ENCODE measurements at regions not wholly inside any gene's neighbourhood (a gene's known extent, or its start where the extent isn't known, plus 50 kb on each side); places are given as distances from the start of the nearest gene placed in this dataset.
"Not testable (repeated sequence)": the region's sequence is repeated elsewhere in the genome, so short reads cannot be mapped to it uniquely, and the experiment has no call there.

DNA sequence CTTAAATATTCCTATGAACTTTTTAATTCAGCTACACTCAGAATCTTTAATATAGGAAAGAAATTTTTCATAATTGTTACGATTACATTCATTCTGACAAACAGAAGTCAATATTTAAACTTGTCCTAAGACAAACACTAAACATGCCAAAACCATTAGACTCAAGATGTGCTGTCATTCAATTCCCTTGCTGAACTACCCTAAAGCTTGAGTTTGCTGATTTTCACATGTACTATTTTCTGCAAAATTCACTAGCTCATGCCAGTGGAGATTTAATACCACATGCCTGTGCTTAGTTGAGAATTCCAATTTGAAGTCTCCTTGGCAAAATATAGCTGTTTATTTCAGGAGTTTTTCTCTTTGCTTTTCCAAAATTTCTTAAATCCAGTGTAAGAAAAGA lies 448.0 kb downstream of the COL12A1 start:
- DNase-seq: no peak

DNA sequence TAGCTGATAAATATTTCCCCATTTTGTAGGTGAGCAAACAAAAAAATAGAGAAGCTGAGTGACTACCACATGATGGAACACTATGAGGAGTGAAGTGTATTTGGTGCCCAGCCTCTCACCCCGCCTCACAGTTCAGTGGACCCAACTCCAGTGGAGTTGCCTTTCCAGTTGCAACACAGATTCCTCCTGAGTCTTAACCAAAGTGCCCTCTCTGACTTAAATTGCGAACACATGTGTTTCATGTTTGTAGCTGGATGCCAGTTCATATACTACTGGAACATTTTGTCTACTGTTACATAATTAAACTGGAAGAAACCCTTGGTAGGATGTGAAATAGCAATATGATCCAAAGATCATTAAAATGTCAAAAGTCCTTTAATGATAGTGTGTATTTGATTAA lies 448.9 kb downstream of the COL12A1 start:
- DNase-seq: no peak

DNA sequence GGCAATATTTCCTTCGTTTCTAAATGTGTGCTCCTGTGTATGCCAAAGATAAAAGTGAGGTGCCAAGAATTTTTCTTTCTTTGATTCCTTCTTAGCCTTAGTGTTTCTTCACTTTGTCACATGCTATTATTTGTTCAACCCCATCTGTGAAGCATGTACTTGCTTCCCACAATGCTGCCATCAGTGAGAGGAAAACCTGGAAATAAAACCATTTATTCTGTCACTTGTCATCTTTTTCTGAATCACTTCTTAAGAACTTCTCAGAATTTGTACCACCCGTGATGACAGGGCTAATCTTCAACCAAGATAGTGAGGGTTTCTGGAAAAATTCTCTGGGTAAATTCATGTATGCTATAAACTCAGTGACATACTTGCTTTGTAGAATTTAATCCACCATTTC lies 450.1 kb downstream of the COL12A1 start:
- DNase-seq: no peak

DNA sequence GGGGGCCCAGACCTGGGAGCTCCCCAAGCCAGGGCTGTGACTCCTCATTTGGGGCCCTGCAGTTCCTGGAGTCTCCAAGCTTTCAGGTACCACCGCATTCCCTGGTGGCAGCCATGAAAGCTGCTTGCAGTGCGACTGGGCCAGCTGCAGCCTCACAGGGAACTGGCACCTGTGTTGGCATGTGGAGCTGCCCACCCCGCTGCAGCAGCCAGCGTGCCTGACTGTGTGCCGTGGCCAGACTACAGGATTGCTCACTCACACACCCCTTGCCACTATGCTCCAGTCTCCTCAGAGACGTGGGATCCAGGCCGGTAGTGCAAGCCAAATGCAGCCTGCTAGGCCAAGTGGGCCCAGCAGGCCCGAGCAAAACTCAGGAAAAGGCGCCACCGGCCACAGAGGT lies 450.7 kb downstream of the COL12A1 start:
- no peak for DNase-seq

DNA sequence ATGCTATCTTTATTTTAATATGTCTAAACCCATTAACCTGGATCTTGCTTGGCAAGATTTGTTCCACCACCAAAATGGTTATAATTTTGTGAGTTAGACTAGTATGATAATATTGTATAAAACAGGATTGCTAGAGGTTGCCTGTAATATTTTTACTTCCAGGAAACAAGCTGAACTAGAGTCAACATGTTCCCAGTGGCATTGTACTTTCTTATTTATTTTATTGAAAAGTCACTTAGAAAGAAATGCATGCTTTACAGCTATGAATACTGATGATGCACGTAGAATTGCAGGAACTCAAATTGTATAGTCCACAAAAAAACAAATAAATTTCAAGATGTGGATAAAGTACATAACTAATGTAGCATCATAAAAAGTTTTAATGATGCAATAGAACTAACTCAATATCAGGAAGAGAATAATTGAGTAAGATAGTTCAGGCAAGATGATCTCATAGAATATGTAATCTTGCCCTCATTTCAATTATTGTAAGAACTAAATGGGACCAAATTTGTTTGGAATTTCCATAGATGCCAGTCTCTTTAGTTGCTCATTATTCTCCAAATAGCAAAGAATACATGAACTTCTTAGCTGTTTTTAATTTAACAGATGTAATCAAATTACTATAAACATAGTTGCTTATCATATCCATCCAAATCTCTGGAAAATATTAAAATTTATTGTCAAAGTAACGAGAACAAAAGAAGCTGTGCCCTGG lies 451.8 kb downstream of the COL12A1 start:
- DNase-seq: no peak

DNA sequence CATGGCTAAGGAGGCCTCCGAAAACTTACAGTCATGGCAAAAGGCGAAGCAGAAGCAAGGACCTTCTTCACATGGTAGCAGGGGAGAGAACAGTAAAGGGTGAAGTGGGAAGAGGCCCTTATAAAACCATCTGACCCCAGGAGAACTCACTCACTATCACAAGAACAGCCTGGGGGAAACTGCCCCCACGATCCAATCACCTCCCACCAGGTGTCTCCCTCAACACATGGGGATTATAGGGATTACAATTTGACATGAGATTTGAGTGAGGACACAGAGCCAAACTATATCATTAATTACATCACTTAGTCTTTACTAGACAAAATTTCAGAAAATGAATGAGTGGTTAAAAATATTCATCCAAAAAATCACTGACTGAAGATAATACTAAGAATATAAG lies 453.6 kb downstream of the COL12A1 start:
- no peak for DNase-seq

DNA sequence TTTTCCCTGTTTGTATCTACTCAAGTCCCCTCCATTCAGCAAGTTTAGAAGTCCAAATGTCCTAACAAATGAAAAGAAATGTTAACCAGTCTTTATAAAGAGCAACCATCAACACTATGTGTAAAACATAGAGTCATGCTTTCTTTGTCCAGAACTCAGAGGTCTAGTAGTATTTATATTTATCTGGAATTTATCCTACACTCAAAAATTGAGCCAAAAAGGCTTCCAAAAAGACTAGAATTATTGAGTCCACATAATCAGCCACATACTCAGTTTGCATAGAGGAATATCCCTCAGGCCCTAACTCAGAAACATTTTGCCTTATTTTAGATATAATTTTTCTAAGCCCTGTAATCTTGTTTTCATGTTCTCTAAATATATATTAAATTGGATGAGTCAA lies 455.0 kb downstream of the COL12A1 start:
- DNase-seq: no peak

DNA sequence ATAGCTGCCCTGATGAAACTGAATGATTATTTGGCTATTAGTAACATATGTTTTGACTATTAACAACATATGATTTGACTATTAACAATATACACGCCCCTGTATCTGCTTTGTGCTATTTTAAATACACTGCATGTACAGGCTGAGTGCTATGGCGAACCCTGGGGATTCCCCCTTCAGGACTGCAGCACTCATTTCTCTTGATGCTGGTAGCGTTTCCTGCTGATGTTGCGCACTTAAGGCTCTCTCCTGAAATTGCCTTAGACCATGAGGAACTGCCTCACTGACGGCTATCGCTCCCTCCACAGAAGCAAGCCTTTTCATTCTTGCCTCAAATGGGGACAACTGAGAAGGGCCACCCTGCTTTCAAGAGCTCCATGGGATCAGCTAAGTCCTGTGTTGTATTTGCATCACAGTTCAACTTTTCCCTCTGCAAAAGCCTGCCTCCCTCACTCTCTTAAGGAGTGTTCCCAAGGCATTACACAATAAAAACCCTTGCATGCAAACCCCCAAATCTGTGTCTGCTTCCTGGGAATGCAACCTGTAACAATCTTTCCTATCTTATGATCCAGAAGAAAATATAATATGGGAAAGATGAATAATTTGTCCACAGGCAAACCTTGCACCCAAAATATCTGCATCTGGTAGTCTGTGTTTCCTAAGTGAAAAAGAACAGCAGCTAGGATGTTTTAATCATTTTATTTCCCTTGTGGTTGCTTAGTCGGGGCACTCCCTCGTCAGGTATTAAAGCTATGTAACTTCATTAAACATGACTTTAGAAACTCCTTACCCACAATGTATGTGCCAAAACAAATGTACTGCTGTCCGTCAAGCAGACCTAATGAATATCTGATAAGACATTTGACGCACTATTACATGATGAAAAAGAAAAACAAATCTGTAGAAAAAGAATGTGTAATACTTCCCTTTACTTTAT lies 456.4 kb downstream of the COL12A1 start:
- no peak for DNase-seq

DNA sequence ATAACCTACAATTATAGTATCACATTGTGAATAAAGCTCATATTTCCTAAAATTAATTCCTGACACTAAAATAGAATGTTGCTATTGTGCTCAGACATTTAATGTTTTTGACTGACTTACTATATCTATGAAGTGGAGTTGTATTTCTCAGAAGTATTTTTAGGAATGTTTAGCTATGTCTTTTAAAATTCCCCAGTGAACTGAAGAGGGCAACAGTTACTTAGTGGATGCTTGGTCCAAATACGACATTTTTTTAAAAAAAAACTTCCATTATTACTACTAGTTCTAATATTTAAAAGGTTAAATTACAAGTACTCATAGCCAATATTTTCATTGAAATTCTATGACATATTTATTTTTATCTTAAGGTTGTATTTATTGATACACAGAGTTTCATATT lies 460.2 kb downstream of the COL12A1 start:
- no peak for DNase-seq

DNA sequence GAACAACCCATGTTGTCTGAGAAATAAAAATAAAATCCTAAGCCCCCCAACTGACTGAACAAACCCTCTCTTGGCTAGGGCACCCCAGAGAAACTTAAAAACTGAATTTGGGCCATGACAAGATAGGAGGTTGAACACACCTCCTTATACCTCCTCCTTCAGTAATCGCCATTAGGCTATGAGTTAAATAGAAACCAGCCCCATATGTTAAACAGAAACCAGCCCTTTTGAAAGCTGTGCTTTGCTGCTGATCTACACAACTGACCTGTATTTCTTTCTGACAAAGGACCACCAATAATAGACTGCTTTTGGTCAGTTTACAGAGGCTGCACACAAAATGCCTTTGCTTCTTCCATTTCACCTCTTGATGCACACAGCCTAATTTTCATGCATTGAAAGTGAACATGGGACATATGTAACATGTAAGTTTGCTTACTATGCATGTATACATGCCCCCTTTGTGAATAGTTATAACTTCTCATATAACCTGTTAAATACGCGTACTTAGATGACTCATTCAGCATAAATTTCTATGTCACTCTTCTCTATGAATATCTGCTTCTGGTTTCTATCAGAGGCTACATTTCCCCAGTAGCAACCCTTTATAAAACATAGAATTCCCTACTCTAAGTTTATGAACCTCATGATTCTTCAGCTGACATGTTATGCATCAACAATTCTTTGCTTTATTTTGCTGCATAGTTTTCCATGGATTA lies 462.9 kb downstream of the COL12A1 start:
- DNase-seq: no peak

DNA sequence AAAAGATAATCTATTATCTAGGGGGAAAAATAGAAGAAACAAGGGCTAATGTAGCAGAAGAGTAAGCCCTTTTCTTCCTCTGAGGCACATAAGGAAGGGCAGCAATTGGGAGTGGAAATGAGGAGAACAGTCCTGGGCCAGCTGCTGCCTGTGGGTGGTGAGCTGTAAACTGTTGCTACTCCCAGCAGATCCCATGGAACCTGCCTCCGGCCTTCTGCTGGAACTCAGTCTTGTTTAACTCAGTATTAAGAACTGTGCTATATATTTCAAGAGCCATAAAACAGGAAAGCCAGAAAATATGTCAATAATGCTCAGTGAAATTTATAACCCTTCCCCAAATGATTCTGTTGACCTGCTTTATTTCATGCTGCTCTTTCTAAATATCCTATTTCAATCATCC lies 464.2 kb downstream of the COL12A1 start:
- no peak for DNase-seq

DNA sequence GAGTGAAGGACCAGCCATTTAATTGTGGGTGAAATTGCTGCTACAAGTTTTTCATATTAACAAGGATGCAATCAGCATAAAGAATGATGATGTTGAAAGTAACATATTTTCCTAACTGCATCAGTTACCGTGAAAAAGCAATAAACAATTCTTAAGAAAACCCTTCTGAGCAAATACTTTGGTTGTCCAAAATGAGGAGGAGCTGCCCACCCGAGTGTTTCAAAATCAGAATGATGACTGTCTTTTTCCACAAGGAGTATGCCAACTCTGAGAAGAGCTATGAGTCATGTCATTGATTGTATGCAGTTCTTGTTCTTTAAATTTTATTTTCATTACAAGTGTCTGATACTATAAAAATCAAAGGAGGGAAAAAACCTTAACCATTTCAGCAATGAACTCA lies 470.5 kb downstream of the COL12A1 start:
- DNase-seq: no peak

DNA sequence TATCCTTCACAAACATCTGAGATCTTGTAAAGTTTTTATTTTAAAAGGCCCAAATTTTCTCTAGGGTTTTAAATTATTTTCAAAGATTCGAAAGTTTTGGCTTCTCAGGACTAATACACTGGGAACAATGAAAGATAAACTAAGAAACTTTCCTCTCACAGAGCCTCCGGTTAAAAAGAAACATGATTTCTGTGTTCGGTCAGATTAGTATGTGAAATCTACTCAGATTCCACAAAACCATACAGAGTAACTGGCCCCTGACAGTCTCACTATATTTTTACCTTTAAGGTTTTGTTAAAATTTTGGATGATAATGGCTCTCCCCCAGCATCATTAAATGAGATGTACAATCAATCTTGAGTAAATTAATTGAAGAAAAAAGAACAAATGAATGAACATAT lies 471.0 kb downstream of the COL12A1 start:
- DNase-seq: no peak

DNA sequence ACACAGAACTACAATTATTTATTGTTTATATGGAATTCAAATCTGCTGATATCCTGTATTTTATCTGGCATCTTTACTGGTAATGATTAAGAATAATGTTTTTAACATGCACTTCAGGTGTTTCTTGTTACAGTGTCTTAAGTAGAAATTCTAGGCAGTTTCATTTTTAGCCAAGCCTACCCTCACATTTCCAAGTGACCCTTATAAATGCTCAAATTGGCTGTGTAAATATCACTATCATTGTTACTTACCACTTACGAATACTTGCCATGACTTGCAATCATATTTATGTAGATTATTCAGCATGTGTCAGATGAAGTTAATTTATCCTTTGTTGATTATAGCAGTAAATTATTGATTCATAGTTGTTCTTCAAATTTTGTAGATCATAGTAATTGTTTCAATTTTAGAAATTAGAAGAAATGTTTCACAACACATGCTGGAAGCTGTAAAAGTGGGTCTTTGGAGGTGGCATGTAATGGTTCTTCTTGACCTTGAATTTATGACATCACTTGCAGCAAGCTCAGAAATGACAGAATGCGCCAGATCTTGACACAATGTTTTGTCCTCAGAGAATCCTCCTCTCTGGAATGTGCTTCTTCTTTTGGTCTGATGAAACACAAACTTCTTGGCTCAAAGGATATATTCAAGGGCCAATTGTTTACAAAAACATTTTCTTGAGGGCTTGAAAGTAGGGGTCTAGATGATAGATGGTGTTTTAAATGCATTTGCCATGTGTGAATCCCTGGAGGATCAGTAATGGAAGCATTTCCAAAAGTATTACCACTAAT lies 471.8 kb downstream of the COL12A1 start:
- no peak for DNase-seq

DNA sequence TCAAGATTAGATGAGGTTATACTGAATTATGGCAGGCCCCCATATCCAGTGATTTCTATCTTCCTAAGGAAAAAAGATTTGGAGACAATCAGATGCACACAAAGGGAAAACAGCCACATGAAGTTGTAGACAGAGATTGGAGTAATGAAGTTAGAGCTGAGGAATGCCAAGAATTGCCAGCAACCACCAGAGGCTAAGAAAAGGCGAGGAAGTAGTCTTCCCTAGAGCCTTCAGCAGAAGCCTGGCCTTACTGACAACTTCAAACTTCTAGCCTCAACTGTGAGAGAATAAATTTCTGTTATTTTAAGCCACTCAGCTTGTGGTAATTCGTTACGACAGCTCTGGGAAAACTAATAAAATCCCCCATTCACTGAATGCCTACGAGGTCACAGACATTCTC lies 473.9 kb downstream of the COL12A1 start:
- no peak for DNase-seq

DNA sequence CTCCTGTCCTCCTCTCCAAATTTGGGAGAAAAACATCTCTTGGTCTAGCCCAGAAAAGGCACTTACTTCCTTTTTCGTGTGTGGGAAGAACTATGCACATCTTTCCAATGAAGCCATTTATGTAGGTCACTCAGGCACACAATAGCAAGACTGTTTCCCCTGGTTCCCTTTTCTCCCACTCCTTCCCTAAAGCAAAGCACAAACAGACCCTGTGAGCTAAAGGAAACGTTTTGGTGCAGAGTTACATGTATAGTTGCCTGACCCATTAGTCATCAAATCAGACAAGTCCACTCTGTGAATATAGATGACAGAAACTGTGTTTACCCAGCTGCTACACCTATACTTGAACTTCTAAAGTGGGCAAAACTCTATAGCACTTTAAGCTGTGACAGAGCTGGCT lies 474.6 kb downstream of the COL12A1 start:
- no peak for DNase-seq

DNA sequence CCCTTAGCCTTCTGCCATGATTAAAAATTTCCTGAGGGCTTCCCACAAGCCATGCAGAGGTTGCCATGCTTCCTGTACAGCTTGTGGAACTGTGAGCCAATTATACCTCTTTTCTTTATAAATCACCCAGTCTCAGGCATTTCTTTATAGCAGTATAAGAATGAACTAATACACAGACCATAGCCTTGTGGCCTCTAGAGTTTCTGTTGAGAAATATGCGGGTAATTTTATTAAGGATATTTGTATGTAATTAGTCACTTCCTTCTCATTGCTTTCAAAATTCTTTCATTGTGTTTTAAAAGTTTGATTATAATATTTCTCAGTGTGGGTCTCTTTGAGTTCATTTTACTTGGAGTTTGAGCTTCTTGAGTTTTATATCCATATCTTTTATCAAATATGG lies 484.9 kb downstream of the COL12A1 start:
- no peak for DNase-seq

DNA sequence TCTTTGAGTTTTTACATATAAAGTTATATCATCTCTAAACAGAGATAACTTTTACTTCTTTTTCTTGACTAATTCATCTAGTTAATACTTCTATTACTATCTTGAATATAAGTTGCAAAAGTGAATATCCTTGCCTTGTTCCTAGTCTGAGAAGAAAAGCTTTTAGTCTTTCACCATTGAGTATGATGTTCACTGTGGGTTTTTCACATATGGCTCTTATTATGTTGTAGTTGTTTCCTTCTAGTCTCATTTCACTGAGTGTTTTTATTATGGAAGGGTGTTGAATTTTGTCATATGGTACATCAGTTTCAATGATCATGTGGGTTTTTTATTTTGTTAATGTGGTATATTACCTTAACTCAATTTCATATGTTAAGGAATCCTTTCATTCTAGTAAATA lies 488.3 kb downstream of the COL12A1 start:
- no peak for DNase-seq

DNA sequence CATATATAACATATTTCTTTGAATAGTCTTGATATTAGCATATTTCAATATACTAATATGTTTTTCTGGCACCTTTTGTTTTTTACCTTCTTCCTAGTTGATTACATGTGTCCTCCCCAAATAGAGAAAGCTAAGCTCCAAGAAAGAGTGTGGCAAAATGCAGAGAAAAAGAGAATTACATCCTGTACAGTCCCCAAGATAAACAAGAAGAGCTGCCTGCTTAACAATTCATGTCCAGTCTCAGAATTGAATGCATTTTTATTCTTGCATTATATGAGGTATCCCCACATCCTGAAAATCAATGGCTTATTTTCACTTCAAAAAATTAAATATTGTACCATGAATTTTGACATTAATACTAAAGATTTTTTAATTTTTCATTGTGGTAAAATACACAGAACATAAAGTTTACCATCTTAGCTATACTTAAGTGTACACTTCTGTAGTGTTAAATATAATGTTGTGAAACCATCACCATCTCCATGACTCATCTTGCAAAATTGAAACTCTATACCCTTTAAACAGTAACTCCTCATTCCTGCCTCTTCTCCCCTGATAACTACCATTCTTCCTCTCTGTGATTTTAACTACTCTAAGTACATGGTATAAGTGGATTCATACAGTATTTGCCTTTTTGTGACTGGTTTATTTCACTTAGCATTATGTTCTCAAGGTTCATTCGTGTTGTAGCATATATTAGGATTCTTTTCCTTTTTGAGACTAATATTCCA lies 490.3 kb downstream of the COL12A1 start:
- no peak for DNase-seq

DNA sequence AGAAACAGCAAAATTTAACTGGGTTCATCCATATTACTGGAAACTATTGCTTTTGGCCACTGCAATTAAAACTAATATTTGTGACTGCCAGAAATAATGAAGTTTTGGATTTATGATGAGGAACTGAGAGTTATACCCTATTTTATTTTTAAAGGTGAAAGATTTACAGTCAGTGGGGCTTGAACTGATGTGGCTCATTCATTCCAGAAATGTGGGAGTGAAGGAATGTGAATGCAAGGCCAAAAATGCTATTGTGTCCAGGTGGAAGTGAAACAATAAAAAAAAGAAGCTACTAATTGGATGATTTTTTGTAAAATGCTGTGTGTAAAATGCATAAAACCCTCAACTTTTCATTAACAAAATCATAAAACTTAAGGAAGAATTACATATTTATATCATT lies 491.9 kb downstream of the COL12A1 start:
- DNase-seq: no peak

DNA sequence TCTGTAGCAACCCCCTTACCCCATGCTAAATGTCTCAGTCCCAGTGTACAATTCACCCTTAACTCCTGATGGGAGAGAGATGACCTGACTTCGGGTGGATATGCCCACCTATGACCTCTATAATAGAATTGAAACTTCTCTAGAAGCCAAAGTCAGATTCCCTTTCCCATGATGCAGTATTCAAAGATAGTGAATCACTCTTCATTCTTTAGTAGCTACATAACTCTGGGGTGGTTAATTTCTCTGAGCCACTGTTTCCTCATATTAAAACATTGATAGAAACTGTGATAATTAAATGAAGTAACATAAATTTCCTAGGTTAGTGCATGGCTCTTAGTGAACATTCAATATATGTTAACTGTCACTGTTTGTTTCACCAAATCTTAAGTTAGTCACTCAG lies 500.4 kb downstream of the COL12A1 start:
- no peak for DNase-seq

DNA sequence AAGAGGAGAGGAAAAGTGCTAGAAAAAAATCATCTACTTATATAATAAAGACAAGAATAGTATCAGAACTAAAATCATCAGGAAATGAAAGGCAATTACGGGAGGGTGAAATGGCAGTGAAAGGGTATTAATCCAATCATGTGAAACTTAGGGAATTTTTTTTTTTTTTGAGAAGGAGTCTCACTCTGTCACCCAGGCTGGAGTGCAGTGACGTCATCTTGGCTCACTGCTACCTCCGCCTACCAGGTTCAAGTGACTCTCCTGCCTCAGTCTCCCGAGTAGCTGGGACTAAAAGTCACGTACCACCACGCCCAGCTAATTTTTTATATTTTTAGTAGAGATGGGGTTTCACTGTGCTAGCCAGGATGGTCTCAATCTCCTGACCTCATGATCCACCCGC lies 501.3 kb downstream of the COL12A1 start:
- not testable (repeated sequence) for DNase-seq

All from NCI-H1694 (cell line).